Mesendoderm (in vitro differentiated cells): ENCODE measurements at regions not wholly inside any gene's neighbourhood (a gene's known extent, or its start where the extent isn't known, plus 50 kb on each side); places are given as distances from the start of the nearest gene placed in this dataset.
"Not testable (repeated sequence)": the region's sequence is repeated elsewhere in the genome, so short reads cannot be mapped to it uniquely, and the experiment has no call there.

ENCODE experiments used
- DNase-seq: peaks from one replicate; pipeline ENCODE4 v3.0.0; 2013
- H2AK5ac ChIP-seq: 2 replicates; pipeline ENCODE4 v1.6.1; 2013; ENCODE audit warnings: low read length, inconsistent platforms
- H2BK120ac ChIP-seq: 2 replicates; pipeline ENCODE4 v1.6.1; 2013; ENCODE audit warnings: low read depth, mild to moderate bottlenecking, low read length, moderate library complexity, mixed read lengths
- H2BK15ac ChIP-seq: replicated peaks from 2 replicates; pipeline ENCODE4 v1.6.1; 2013; ENCODE audit warnings: low read depth, mild to moderate bottlenecking, moderate library complexity
- H2BK5ac ChIP-seq: 2 replicates; pipeline ENCODE4 v1.6.1; 2013; ENCODE audit warnings: low read length, inconsistent platforms
- H3K18ac ChIP-seq: 2 replicates; pipeline ENCODE4 v1.6.1; 2013; ENCODE audit warnings: mild to moderate bottlenecking, low read length, mixed read lengths
- H3K23ac ChIP-seq: one replicate; pipeline ENCODE4 v1.6.1; 2013; ENCODE audit warnings: low read length
- H3K27ac ChIP-seq: 2 replicates; pipeline ENCODE4 v1.5.1; 2013; ENCODE audit warnings: low read depth, mild to moderate bottlenecking, inconsistent platforms, low read length, moderate library complexity
- H3K27me3 ChIP-seq: 2 replicates; pipeline ENCODE4 v1.6.1; 2013; ENCODE audit warnings: low read length, control low read depth, mild to moderate bottlenecking, inconsistent platforms; ENCODE audit not compliant: insufficient read depth, poor library complexity
- H3K36me3 ChIP-seq: 2 replicates; pipeline ENCODE4 v1.6.1; 2013; ENCODE audit warnings: low read length, inconsistent platforms; ENCODE audit not compliant: control insufficient read depth, insufficient read depth
- H3K4ac ChIP-seq: one replicate; pipeline ENCODE4 v1.6.1; 2013; ENCODE audit warnings: low read depth, mild to moderate bottlenecking, low read length, moderate library complexity
- H3K4me1 ChIP-seq: 2 replicates; pipeline ENCODE4 v1.6.1; 2013; ENCODE audit warnings: low read depth, low read length, inconsistent platforms; ENCODE audit not compliant: control insufficient read depth
- H3K4me2 ChIP-seq: 2 replicates; pipeline ENCODE4 v1.6.1; 2013; ENCODE audit warnings: low read length
- H3K4me3 ChIP-seq: 2 replicates; pipeline ENCODE4 v1.5.1; 2013; ENCODE audit warnings: mild to moderate bottlenecking, low read length
- H3K56ac ChIP-seq: one replicate; pipeline ENCODE4 v1.6.1; 2013; ENCODE audit warnings: low read length
- H3K79me1 ChIP-seq: 2 replicates; pipeline ENCODE4 v1.6.1; 2013; ENCODE audit warnings: low read length, inconsistent platforms
- H3K79me2 ChIP-seq: 2 replicates; pipeline ENCODE4 v1.6.1; 2013; ENCODE audit warnings: mild to moderate bottlenecking, low read length; ENCODE audit not compliant: control insufficient read depth, insufficient read depth
- H3K9ac ChIP-seq: 2 replicates; pipeline ENCODE4 v1.6.1; 2013; ENCODE audit warnings: low read length, inconsistent platforms
- H4K5ac ChIP-seq: one replicate; pipeline ENCODE4 v1.6.1; 2013; ENCODE audit warnings: low read length
- H4K8ac ChIP-seq: one replicate; pipeline ENCODE4 v1.6.1; 2013; ENCODE audit warnings: low read depth, mild to moderate bottlenecking, control low read depth, low read length, moderate library complexity
- WGBS: extraction: QIAGEN DNeasy Blood & Tissue Kit; methylation state at CpG from one replicate; pipeline ENCODE4 v1.1.7; 2013; ENCODE audit warnings: low lambda C conversion rate, missing lambda C conversion rate; ENCODE audit not compliant: insufficient coverage; ENCODE audit errors: extremely low coverage; 5-methylcytosine and 5-hydroxymethylcytosine counted together

DNA sequence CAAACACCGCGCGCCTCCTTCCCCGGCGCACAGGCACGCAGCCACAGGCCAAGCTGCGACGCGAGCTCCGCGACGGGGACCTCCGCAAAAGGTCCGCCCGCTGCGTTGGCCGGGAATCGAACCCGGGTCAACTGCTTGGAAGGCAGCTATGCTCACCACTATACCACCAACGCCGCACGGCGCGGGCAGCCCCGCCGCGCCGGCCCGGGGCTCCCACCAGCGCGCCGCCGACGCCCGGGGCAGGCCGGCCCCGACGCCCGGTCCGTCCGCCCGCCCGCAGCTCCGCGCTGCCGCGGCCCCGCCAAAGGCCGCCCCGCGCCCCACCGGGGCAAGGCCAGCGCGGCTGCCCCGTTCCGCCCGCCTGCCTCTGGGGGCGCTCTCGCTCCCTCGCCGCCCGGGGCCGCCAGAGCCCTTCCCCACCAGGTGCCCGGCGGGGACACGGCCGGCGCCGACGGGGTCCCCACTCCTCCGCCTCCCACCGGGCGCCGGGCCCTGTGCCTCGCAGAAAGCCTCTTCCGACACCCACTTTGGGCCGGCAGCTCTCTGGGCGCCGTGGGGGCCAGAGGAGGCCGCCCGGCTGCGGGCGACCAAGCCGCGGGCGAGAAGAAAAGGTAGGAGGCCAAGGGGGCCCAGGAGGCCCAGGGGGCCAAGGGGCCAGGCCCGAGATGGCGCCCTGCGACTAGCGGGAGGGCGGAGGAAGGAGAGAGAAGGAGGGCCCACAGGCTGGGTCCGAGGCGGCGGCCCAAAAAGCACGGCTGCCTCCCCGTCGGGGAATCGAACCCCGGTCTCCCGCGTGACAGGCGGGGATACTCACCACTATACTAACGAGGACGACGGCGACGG lies 50.2 kb upstream of the FCGR2A start:
- H3K27me3 ChIP-seq, H3K18ac ChIP-seq, H3K56ac ChIP-seq, DNase-seq, H3K4me3 ChIP-seq, H2BK15ac ChIP-seq, H3K79me2 ChIP-seq, H4K8ac ChIP-seq, H3K27ac ChIP-seq, H3K4ac ChIP-seq, H3K36me3 ChIP-seq, H3K23ac ChIP-seq, H3K9ac ChIP-seq, H4K5ac ChIP-seq, H3K4me2 ChIP-seq, H2AK5ac ChIP-seq, H2BK5ac ChIP-seq, H3K79me1 ChIP-seq, H2BK120ac ChIP-seq, H3K4me1 ChIP-seq: not testable (repeated sequence)
- no CpG with 5 or more reads among the region's 107 CpGs for WGBS

DNA sequence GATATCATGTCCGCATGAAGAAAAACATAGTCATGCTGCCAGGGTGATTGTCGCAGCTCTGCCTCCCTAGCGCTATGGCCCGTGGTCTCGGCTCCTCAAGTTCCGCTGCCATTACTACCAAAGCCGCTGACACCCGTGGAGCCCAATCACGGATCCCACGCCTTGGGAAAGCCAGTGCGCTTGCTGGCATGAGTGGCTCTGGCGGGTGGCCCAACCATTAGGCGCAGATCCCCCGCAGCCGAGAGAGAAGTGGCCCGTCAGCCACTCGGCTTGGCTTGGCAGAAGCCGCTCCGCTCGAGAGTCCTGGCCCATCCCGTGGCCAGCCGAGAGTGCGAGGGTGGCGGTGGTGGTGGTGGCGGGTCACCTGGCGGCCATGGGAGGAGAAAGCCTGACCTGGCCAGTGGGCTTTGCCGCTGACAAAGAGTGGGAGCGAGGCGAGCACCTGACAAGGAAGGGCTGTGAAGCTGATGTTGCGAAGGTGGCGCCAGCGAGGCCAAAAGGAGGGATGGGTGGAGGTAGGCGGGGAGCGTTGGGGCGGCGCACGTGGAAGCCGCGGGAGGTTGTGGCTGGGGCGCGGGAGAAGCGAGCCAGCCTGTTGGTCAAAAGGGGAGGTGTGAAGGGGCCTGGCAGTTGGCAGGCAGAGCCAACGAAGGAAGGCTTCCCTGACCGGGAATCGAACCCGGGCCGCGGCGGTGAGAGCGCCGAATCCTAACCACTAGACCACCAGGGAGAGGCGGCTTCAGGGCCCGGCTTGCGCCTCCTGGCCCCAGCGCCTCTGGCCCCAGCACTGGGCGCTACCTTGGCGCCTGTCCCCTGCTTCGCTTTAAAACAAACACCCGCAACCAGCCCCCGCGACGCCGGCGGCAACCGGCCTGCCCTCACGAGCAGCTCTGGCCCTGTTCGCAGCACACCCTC lies 51.0 kb upstream of the FCGR2A start:
- H3K4me1 ChIP-seq, H3K23ac ChIP-seq, H3K79me1 ChIP-seq, H2BK120ac ChIP-seq, H3K79me2 ChIP-seq, H2AK5ac ChIP-seq, H3K36me3 ChIP-seq, H3K27me3 ChIP-seq, H3K4ac ChIP-seq, DNase-seq, H4K8ac ChIP-seq, H3K27ac ChIP-seq, H3K9ac ChIP-seq, H4K5ac ChIP-seq, H3K4me2 ChIP-seq, H3K4me3 ChIP-seq, H2BK15ac ChIP-seq, H2BK5ac ChIP-seq, H3K56ac ChIP-seq, H3K18ac ChIP-seq: not testable (repeated sequence)
- no CpG with 5 or more reads among the region's 67 CpGs for WGBS

DNA sequence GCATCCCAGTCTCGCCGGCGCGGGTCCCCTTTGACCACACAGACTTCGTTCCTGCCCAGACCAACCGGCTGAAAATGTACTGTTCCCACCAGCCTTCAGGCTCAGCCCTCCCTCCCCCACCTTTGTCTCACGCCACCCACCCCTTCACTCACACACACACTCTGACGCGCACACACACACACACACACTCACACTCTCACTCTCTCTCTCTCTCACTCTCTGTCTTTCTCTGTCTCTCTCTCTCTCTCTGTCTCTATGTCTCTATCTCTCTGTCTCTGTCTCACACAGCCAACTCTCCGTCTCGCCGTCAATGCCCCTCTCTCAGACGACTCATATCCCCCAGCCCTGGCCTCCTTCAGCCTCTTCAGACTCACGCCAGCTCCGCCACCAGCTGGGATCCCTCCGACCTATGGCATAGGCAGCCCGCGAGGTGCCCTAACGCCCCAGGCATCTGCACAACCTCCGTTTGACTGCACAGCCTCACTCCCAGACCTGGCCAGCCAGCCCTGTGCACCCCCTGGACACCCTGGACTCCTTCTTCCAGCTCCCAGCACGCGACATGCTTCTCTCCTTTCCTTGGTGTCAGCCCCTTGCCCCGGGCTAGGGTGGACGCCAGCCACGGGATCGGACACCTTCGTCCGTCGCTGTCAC lies 53.4 kb upstream of the FCGR2A start:
- not testable (repeated sequence) for H3K36me3 ChIP-seq, H3K79me1 ChIP-seq, DNase-seq, H3K27ac ChIP-seq, H3K4me3 ChIP-seq, H3K23ac ChIP-seq, H3K4me1 ChIP-seq, H2BK5ac ChIP-seq, H3K79me2 ChIP-seq, H3K56ac ChIP-seq, H2AK5ac ChIP-seq, H3K4me2 ChIP-seq, H2BK15ac ChIP-seq, H2BK120ac ChIP-seq, H3K4ac ChIP-seq, H4K8ac ChIP-seq, H3K18ac ChIP-seq, H3K27me3 ChIP-seq, H3K9ac ChIP-seq, H4K5ac ChIP-seq
- no CpG with 5 or more reads among the region's 29 CpGs for WGBS

DNA sequence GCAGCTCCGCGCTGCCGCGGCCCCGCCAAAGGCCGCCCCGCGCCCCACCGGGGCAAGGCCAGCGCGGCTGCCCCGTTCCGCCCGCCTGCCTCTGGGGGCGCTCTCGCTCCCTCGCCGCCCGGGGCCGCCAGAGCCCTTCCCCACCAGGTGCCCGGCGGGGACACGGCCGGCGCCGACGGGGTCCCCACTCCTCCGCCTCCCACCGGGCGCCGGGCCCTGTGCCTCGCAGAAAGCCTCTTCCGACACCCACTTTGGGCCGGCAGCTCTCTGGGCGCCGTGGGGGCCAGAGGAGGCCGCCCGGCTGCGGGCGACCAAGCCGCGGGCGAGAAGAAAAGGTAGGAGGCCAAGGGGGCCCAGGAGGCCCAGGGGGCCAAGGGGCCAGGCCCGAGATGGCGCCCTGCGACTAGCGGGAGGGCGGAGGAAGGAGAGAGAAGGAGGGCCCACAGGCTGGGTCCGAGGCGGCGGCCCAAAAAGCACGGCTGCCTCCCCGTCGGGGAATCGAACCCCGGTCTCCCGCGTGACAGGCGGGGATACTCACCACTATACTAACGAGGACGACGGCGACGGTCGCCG lies 57.4 kb upstream of the FCGR2A start:
- not testable (repeated sequence) for H3K4me1 ChIP-seq, H2BK15ac ChIP-seq, H3K79me2 ChIP-seq, H2BK120ac ChIP-seq, H3K18ac ChIP-seq, H3K27ac ChIP-seq, H3K4ac ChIP-seq, H3K27me3 ChIP-seq, H4K8ac ChIP-seq, H4K5ac ChIP-seq, H3K4me2 ChIP-seq, DNase-seq, H3K36me3 ChIP-seq, H3K23ac ChIP-seq, H3K56ac ChIP-seq, H3K79me1 ChIP-seq, H3K4me3 ChIP-seq, H2BK5ac ChIP-seq, H2AK5ac ChIP-seq, H3K9ac ChIP-seq
- WGBS, result no CpG with 5 or more reads among the region's 66 CpGs

DNA sequence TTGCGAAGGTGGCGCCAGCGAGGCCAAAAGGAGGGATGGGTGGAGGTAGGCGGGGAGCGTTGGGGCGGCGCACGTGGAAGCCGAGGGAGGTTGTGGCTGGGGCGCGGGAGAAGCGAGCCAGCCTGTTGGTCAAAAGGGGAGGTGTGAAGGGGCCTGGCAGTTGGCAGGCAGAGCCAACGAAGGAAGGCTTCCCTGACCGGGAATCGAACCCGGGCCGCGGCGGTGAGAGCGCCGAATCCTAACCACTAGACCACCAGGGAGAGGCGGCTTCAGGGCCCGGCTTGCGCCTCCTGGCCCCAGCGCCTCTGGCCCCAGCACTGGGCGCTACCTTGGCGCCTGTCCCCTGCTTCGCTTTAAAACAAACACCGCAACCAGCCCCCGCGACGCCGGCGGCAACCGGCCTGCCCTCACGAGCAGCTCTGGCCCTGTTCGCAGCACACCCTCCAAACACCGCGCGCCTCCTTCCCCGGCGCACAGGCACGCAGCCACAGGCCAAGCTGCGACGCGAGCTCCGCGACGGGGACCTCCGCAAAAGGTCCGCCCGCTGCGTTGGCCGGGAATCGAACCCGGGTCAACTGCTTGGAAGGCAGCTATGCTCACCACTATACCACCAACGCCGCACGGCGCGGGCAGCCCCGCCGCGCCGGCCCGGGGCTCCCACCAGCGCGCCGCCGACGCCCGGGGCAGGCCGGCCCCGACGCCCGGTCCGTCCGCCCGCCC lies 58.1 kb upstream of the FCGR2A start:
- not testable (repeated sequence) for H3K4me3 ChIP-seq, H3K18ac ChIP-seq, H3K79me1 ChIP-seq, H4K8ac ChIP-seq, H3K4me2 ChIP-seq, H3K56ac ChIP-seq, H3K36me3 ChIP-seq, H2BK5ac ChIP-seq, DNase-seq, H2BK120ac ChIP-seq, H3K27ac ChIP-seq, H4K5ac ChIP-seq, H3K9ac ChIP-seq, H3K4me1 ChIP-seq, H3K23ac ChIP-seq, H2BK15ac ChIP-seq, H3K79me2 ChIP-seq, H2AK5ac ChIP-seq, H3K27me3 ChIP-seq, H3K4ac ChIP-seq
- no CpG with 5 or more reads among the region's 79 CpGs for WGBS
